Body of pancreas (tissue), 4 donors: ENCODE measurements at regions not wholly inside any gene's neighbourhood (a gene's known extent, or its start where the extent isn't known, plus 50 kb on each side); places are given as distances from the start of the nearest gene placed in this dataset.

Experiments used
- POLR2A ChIP-seq, 3 donors: fragments of 450-650 bp; IDR thresholded peaks; one replicate each; pipeline ENCODE4 v1.6.1; 2016; ENCODE audit warnings: antibody characterized with exemption in 3 of 3, mild to moderate bottlenecking in 2 of 3
- TF ChIP-seq, protein P1 (sequence below), 7 experiments: fragments of 450-650 bp in 4 of 7; fragments of 200-600 bp in 3 of 7; sonication (generic) in 3 of 7; IDR thresholded peaks; one replicate each; pipeline ENCODE4 v1.5.1; 2016 to 2019; ENCODE audit warnings: antibody characterized with exemption in 7 of 7

GRCh38 chr15:25208735-25209134, 230.1 kb downstream of the UBE3A start:
- TF ChIP-seq, protein P1, sequence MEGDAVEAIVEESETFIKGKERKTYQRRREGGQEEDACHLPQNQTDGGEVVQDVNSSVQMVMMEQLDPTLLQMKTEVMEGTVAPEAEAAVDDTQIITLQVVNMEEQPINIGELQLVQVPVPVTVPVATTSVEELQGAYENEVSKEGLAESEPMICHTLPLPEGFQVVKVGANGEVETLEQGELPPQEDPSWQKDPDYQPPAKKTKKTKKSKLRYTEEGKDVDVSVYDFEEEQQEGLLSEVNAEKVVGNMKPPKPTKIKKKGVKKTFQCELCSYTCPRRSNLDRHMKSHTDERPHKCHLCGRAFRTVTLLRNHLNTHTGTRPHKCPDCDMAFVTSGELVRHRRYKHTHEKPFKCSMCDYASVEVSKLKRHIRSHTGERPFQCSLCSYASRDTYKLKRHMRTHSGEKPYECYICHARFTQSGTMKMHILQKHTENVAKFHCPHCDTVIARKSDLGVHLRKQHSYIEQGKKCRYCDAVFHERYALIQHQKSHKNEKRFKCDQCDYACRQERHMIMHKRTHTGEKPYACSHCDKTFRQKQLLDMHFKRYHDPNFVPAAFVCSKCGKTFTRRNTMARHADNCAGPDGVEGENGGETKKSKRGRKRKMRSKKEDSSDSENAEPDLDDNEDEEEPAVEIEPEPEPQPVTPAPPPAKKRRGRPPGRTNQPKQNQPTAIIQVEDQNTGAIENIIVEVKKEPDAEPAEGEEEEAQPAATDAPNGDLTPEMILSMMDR (IDR thresholded peaks at IDR 0.05) = no peak
- TF ChIP-seq POLR2A (IDR thresholded peaks at IDR 0.05) = no peak
